Erythroblast (primary cell): ENCODE measurements at regions not wholly inside any gene's neighbourhood (a gene's known extent, or its start where the extent isn't known, plus 50 kb on each side); places are given as distances from the start of the nearest gene placed in this dataset.

Experiments
- DNase-seq, 2 experiments: peaks; one replicate each; lab custom pipeline; 2025; lab: John Stamatoyannopoulos, UW
- GATA1 ChIP-seq: IDR thresholded peaks from 2 replicates; pipeline ENCODE4 v1.6.1; 2011; ENCODE audit warnings: low read depth, mild to moderate bottlenecking, control low read depth, low read length, moderate library complexity
- POLR2A ChIP-seq: IDR thresholded peaks from 2 replicates; pipeline ENCODE4 v1.6.1; 2011; ENCODE audit warnings: mild to moderate bottlenecking, low read length

DNA sequence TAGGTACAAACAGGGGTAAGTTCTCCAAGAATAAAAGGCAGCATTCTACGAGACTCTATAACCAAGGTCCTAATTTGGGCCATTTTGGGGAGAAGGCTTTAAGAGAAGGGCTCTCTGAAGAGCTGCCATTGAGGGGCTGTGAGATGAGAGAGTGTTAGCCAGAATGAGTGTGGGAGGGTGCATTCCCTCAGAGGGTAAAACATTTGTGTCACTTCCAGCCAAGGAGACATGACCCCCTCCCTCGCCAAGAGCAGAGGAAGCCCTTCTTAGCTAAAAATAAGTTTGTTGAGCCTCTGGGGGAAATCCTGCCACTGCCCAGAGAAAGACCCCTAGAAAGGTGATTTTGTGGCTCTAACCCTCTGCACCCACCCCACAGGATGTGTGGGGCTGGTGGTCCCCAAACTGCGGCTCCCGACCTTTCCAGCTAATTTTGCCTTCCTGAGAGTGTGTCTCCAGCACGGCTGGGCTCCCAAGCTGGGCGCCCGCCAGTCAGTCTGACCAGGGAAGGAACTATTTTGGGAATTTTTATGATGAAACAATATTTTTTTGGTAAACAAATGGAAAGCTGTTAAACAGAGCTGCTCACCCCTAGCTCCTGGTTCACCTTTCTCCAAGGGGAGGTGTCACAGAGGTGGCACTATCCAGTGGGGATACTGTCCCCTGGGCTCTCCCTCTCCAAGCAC, 65.9 kb upstream of the JDP2 start:
- no peak for DNase-seq
- TF ChIP-seq POLR2A (no peak), GATA1 (no peak)

- TF ChIP-seq GATA1: no peak
- no peak for TF ChIP-seq POLR2A
- no peak for DNase-seq
Measured at GRCh38 chr14:75363130-75363529, 64.7 kb upstream of the JDP2 start.

DNA sequence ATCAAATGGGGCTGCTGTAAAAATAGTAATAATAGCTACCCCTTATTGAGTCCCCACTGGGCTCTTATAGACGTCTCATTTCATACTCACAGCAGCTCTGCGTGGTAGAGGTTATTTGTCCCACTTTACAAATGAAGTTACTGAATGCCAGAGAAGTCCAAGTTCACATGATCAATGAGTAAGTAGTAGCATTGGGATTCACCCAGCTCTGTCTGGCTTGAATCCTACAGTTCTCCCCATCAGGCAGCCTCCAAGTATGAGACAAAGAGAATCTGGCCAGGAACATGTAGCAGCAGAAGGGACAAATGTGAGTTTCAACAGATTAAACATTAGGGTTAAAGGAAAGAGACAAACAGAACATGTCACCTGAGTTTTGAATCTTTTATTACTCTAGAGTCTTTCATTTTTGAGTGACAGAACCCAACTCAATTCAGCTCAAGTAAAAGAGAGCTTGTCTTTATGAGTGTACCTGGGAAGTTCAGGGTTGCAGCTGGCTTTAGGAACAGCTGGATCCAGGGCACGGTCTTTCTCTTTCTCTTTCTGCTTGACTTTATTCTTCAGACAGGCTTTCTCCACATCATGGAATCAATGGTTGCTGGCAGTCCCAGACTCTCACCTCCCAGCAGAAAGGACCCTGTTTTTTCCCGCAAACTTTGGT, 64.1 kb upstream of the JDP2 start:
- no peak for DNase-seq
- no peak for TF ChIP-seq GATA1

GRCh38 chr14:75365116-75365515, 62.7 kb upstream of the JDP2 start:
- TF ChIP-seq GATA1 (no peak), POLR2A (no peak)
- DNase-seq: no peak

DNA sequence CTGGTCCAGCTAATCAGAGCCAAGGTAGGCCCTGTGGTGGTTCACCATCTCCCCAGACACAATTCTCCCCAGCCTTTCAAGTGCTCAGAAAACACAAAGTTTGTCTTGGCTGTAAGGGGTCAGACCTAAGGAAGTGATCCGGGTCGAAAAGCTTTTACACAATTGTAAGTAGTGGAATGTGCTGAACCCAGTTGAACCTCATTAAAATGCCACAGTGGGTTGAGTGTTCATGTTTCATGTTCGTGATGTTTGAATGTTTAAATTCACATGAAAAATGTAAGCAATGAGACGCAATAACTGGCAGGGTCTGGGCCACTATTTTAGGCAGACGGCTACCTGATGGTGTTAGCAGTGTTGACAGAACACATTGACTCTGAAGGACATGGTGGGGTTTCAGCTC, 60.9 kb upstream of the JDP2 start:
- no peak for DNase-seq
- TF ChIP-seq GATA1: no peak
- TF ChIP-seq POLR2A: no peak

- TF ChIP-seq GATA1: no peak
- no peak for TF ChIP-seq POLR2A
- no peak for DNase-seq
Measured at GRCh38 chr14:75368333-75368732, 59.5 kb upstream of the JDP2 start.

GRCh38 chr14:75369506-75369905, 58.3 kb upstream of the JDP2 start:
- peak in 1 of 2 experiments; percentile 18 for DNase-seq
- TF ChIP-seq GATA1: no peak
- TF ChIP-seq POLR2A: no peak

GRCh38 chr14:75370416-75371205, 57.2 kb upstream of the JDP2 start:
- no peak for DNase-seq
- TF ChIP-seq GATA1 (no peak), POLR2A (no peak)

- TF ChIP-seq POLR2A (no peak), GATA1 (no peak)
- DNase-seq: no peak
Measured at GRCh38 chr14:75371297-75371696, 56.5 kb upstream of the JDP2 start.

DNA sequence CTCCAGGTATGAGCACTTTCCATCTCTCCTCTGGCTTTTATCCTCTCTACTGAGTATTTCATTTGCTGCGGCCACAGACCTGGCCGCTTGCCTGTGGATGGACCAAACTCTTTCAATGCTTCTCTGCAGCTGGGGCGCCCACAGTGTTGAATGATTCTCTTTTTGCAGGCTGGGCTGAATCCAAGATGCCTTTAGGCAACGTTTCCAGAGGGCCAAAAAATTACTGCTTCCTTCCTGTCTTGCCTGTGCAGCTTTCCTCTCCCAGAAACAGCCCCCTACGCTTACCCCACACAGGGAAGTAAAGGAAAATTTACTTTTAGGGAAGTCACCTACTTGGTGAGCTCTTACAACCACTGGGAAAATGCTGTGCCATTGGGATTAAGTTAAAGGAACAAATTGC, 55.6 kb upstream of the JDP2 start:
- DNase-seq: no peak

DNA sequence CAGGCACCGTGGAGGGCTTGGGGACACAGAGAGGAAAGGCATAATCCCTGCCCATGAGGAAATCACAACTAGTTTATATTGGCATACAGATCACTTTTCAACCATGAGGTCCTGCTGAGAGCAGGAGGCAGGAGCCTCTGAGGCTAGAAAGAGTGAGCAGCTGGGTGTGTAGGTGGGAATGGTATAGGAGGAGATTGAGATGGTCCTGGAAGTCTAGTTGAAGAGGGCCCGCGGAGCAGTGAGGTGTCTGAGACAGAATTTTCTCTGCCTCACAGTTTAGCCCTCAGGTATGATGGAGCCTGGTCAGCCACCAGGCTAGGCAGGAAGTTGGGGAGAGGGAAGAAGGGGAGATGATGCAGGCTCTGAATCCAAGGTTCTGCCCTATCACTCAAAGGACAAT, 54.7 kb upstream of the JDP2 start:
- TF ChIP-seq GATA1: no peak
- TF ChIP-seq POLR2A: no peak
- DNase-seq: no peak

More for the DNA sequence above, 55.6 kb upstream of the JDP2 start:
- TF ChIP-seq GATA1 (no peak), POLR2A (no peak)

DNA sequence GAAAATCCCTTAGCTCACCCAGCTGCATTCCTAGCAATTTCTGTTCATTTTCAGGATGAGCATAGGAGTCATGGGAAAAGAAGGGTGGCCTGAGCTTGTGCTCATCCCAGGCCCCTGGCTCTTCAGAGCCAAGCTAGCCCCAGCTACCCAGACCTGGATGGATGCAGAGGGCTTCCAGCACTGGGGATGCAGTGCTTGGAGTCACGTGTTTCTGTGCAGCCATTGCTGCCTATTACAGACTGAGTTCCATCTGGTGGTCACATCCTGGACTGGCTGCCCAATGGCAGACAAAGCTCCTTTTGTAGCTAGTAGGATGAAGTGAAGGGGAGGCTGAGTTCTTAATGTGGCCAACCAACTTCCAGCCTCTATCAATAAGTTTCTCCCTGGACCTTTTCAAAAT, 54.2 kb upstream of the JDP2 start:
- TF ChIP-seq POLR2A: no peak
- no peak for TF ChIP-seq GATA1
- no peak for DNase-seq

- TF ChIP-seq POLR2A (no peak), GATA1 (no peak)
- DNase-seq: no peak
Measured at GRCh38 chr14:75374911-75375310, 52.9 kb upstream of the JDP2 start.

DNA sequence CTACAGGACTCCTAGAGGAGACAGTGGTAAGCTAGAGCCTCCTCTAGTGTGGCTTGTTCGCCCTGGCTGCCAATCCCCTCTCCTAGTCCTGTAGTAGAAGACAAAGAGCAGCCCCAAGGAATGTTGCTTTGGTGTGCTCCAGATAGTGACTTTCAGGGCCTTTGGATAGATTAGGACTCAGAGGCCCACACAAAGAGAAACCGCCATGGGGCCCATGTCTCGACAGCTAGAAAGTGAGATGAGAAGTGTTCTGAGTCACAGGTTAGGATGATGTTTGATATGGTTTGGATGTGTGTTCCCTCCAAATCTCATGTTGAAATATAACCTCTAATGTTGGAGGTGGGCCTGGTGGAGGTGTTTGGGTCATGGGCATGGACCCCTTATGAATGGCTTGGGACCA, 51.8 kb upstream of the JDP2 start:
- DNase-seq: no peak
- TF ChIP-seq POLR2A (no peak), GATA1 (no peak)
